ENCODE measurements at regions not wholly inside any gene's neighbourhood (a gene's known extent, or its start where the extent isn't known, plus 50 kb on each side); places are given as distances from the start of the nearest gene placed in this dataset.

GRCh38 chr2:234198976-234199375 is 148.5 kb downstream of the SPP2 start:
- no CpG with 5 or more reads among the region's 4 CpGs for WGBS (ENCODE audit: extremely low coverage, insufficient coverage, insufficient read length)
- Histone ChIP-seq H3K23ac (ENCODE audit: low read length) (no peak overlapping the region), H3K79me2 (ENCODE audit: control insufficient read depth, insufficient read depth, low read length, poor library complexity) (no peaks in the 10 kb centered on the region)

GRCh38 chr2:234195516-234195915 is 145.0 kb downstream of the SPP2 start:
- Histone ChIP-seq H3K14ac (ENCODE audit: low read length) (no peak overlapping the region), H3K18ac (ENCODE audit: low read length) (no peak overlapping the region), H2BK120ac (ENCODE audit: insufficient read depth, low read length, poor library complexity) (no peak overlapping the region), H2AK5ac (ENCODE audit: low read length) (no peak overlapping the region), H3K27ac (ENCODE audit: low read depth, low read length) (no peak overlapping the region), H2BK5ac (ENCODE audit: low read depth, low read length, poor library complexity) (no peak overlapping the region), H3K23ac (ENCODE audit: low read length) (no peak overlapping the region), H3K9me3 (ENCODE audit: insufficient read depth, low read depth, low read length) (no peaks in the 10 kb centered on the region), H4K12ac (ENCODE audit: low read depth, low read length) (no peak overlapping the region), H3K4me1 (ENCODE audit: control insufficient read depth in 1 of 2, insufficient read depth in 2 of 2, low read length in 2 of 2) (no peaks in the 10 kb centered on the region), H3K36me3 (ENCODE audit: control insufficient read depth in 1 of 2, insufficient read depth in 2 of 2, low read length in 2 of 2) (no peaks in the 10 kb centered on the region), H3K4me2 (ENCODE audit: low read length) (no peak overlapping the region), H4K91ac (ENCODE audit: low read depth, low read length) (no peak overlapping the region), H4K8ac (ENCODE audit: low read depth, low read length) (no peak overlapping the region), H3K79me1 (ENCODE audit: low read length) (no peaks in the 10 kb centered on the region), H3K4me3 (ENCODE audit: low read depth, low read length) (no peak overlapping the region), H3K79me2 (ENCODE audit: control insufficient read depth, insufficient read depth, low read length, poor library complexity) (no peaks in the 10 kb centered on the region), H3K4ac (ENCODE audit: low read depth, low read length) (no peak overlapping the region), H3K27me3 (ENCODE audit: insufficient read depth, low read length) (no peaks in the 10 kb centered on the region), H2BK12ac (ENCODE audit: low read length) (no peak overlapping the region), H2AFZ (ENCODE audit: insufficient read depth, low read length, poor library complexity) (no peak overlapping the region), H3K9ac (ENCODE audit: low read length) (no peak overlapping the region)
- DNase-seq: no peak
- no CpG with 5 or more reads among the region's 2 CpGs for WGBS (ENCODE audit: extremely low coverage, insufficient coverage, insufficient read length)

More at GRCh38 chr2:234198976-234199375, 148.5 kb downstream of the SPP2 start:
- Histone ChIP-seq H3K27ac (ENCODE audit: low read depth, low read length) (no peak overlapping the region), H2AFZ (ENCODE audit: insufficient read depth, low read length, poor library complexity) (no peak overlapping the region), H3K4me2 (ENCODE audit: low read length) (no peak overlapping the region), H2BK120ac (ENCODE audit: insufficient read depth, low read length, poor library complexity) (no peak overlapping the region), H4K12ac (ENCODE audit: low read depth, low read length) (no peak overlapping the region), H3K36me3 (ENCODE audit: control insufficient read depth in 1 of 2, insufficient read depth in 2 of 2, low read length in 2 of 2) (no peaks in the 10 kb centered on the region), H2BK5ac (ENCODE audit: low read depth, low read length, poor library complexity) (no peak overlapping the region), H3K4me3 (ENCODE audit: low read depth, low read length) (no peak overlapping the region), H4K8ac (ENCODE audit: low read depth, low read length) (no peak overlapping the region), H3K9ac (ENCODE audit: low read length) (no peak overlapping the region), H3K4me1 (ENCODE audit: control insufficient read depth in 1 of 2, insufficient read depth in 2 of 2, low read length in 2 of 2) (no peaks in the 10 kb centered on the region), H2BK12ac (ENCODE audit: low read length) (no peak overlapping the region), H3K4ac (ENCODE audit: low read depth, low read length) (no peak overlapping the region), H3K79me1 (ENCODE audit: low read length) (no peaks in the 10 kb centered on the region), H3K9me3 (ENCODE audit: insufficient read depth, low read depth, low read length) (no peaks in the 10 kb centered on the region), H2AK5ac (ENCODE audit: low read length) (no peak overlapping the region), H4K91ac (ENCODE audit: low read depth, low read length) (no peak overlapping the region), H3K27me3 (ENCODE audit: insufficient read depth, low read length) (no peaks in the 10 kb centered on the region), H3K18ac (ENCODE audit: low read length) (no peak overlapping the region), H3K14ac (ENCODE audit: low read length) (no peak overlapping the region)
- DNase-seq: no peak

GRCh38 chr2:234193977-234194563 is 143.6 kb downstream of the SPP2 start:
- peak in 1 of 2 donors; percentile 8 for DNase-seq
- Histone ChIP-seq H3K9ac (ENCODE audit: low read length) (no peak overlapping the region), H3K23ac (ENCODE audit: low read length) (no peak overlapping the region), H2AK5ac (ENCODE audit: low read length) (no peak overlapping the region), H3K79me1 (ENCODE audit: low read length) (no peaks in the 10 kb centered on the region), H2BK12ac (ENCODE audit: low read length) (no peak overlapping the region), H3K14ac (ENCODE audit: low read length) (no peak overlapping the region), H2BK120ac (ENCODE audit: insufficient read depth, low read length, poor library complexity) (no peak overlapping the region), H3K18ac (ENCODE audit: low read length) (no peak overlapping the region), H4K91ac (ENCODE audit: low read depth, low read length) (no peak overlapping the region), H3K9me3 (ENCODE audit: insufficient read depth, low read depth, low read length) (no peaks in the 10 kb centered on the region), H3K79me2 (ENCODE audit: control insufficient read depth, insufficient read depth, low read length, poor library complexity) (no peaks in the 10 kb centered on the region), H3K4me3 (ENCODE audit: low read depth, low read length) (no peak overlapping the region), H2AFZ (ENCODE audit: insufficient read depth, low read length, poor library complexity) (no peak overlapping the region), H4K8ac (ENCODE audit: low read depth, low read length) (no peak overlapping the region), H3K27ac (ENCODE audit: low read depth, low read length) (no peak overlapping the region), H2BK5ac (ENCODE audit: low read depth, low read length, poor library complexity) (no peak overlapping the region), H3K4me1 (ENCODE audit: control insufficient read depth in 1 of 2, insufficient read depth in 2 of 2, low read length in 2 of 2) (no peaks in the 10 kb centered on the region), H3K27me3 (ENCODE audit: insufficient read depth, low read length) (no peaks in the 10 kb centered on the region), H3K4ac (ENCODE audit: low read depth, low read length) (no peak overlapping the region), H3K4me2 (ENCODE audit: low read length) (no peak overlapping the region), H4K12ac (ENCODE audit: low read depth, low read length) (no peak overlapping the region), H3K36me3 (ENCODE audit: control insufficient read depth in 1 of 2, insufficient read depth in 2 of 2, low read length in 2 of 2) (no peaks in the 10 kb centered on the region)
- no CpG with 5 or more reads among the region's 7 CpGs for WGBS (ENCODE audit: extremely low coverage, insufficient coverage, insufficient read length)

- Histone ChIP-seq H2AK5ac (ENCODE audit: low read length) (no peak overlapping the region), H4K91ac (ENCODE audit: low read depth, low read length) (no peak overlapping the region), H2BK12ac (ENCODE audit: low read length) (no peak overlapping the region), H3K23ac (ENCODE audit: low read length) (no peak overlapping the region), H3K4ac (ENCODE audit: low read depth, low read length) (no peak overlapping the region), H2BK5ac (ENCODE audit: low read depth, low read length, poor library complexity) (no peak overlapping the region), H3K27ac (ENCODE audit: low read depth, low read length) (no peak overlapping the region), H4K8ac (ENCODE audit: low read depth, low read length) (no peak overlapping the region), H3K4me1 (ENCODE audit: control insufficient read depth in 1 of 2, insufficient read depth in 2 of 2, low read length in 2 of 2) (no peaks in the 10 kb centered on the region), H3K4me3 (ENCODE audit: low read depth, low read length) (no peak overlapping the region), H3K9ac (ENCODE audit: low read length) (no peak overlapping the region), H4K12ac (ENCODE audit: low read depth, low read length) (no peak overlapping the region), H2AFZ (ENCODE audit: insufficient read depth, low read length, poor library complexity) (no peak overlapping the region), H3K27me3 (ENCODE audit: insufficient read depth, low read length) (no peaks in the 10 kb centered on the region), H3K36me3 (ENCODE audit: control insufficient read depth in 1 of 2, insufficient read depth in 2 of 2, low read length in 2 of 2) (no peaks in the 10 kb centered on the region), H3K79me2 (ENCODE audit: control insufficient read depth, insufficient read depth, low read length, poor library complexity) (no peaks in the 10 kb centered on the region), H3K4me2 (ENCODE audit: low read length) (no peak overlapping the region), H2BK120ac (ENCODE audit: insufficient read depth, low read length, poor library complexity) (no peak overlapping the region), H3K14ac (ENCODE audit: low read length) (no peak overlapping the region), H3K18ac (ENCODE audit: low read length) (no peak overlapping the region), H3K9me3 (ENCODE audit: insufficient read depth, low read depth, low read length) (no peaks in the 10 kb centered on the region), H3K79me1 (ENCODE audit: low read length) (no peaks in the 10 kb centered on the region)
- no peak for DNase-seq
- WGBS (ENCODE audit: extremely low coverage, insufficient coverage, insufficient read length): no CpG with 5 or more reads among the region's 4 CpGs
Measured at GRCh38 chr2:234191819-234192407, 141.4 kb downstream of the SPP2 start.
